Lung (tissue), 12 donors: ENCODE measurements at regions not wholly inside any gene's neighbourhood (a gene's known extent, or its start where the extent isn't known, plus 50 kb on each side); places are given as distances from the start of the nearest gene placed in this dataset. TPM values are rescaled to one million over a fixed set of nuclear protein-coding genes. Genes with fewer than 3 reads are reported as not detected.

Experiments
- ATAC-seq: fragments of 200-7000 bp; cut with Tn5 transposase; one replicate; pipeline ENCODE4 v1.9.1; 2020; ENCODE audit warnings: moderate number of reproducible peaks; ENCODE audit not compliant: insufficient read depth, low FRiP score
- DNase-seq, 3 donors: peaks; one replicate each; pipeline ENCODE4 v3.0.0-alpha.2; 2013 to 2017
- H3K27ac ChIP-seq, 2 donors: one replicate each; pipeline ENCODE4 v1.5.1; 2013; ENCODE audit warnings: mild to moderate bottlenecking in 2 of 2, moderate library complexity in 2 of 2, control low read depth in 1 of 2, inconsistent platforms in 1 of 2, low read depth in 1 of 2, low read length in 1 of 2
- H3K27me3 ChIP-seq, 3 donors: one replicate each; pipeline ENCODE4 v1.5.1; 2013; ENCODE audit warnings: low read length in 2 of 3; ENCODE audit not compliant: control insufficient read depth in 3 of 3, insufficient read depth in 3 of 3
- H3K36me3 ChIP-seq, 4 donors: one replicate each; pipeline ENCODE4 v1.5.1; 2013; ENCODE audit warnings: low read length in 4 of 4, mild to moderate bottlenecking in 1 of 4, moderate library complexity in 1 of 4; ENCODE audit not compliant: control insufficient read depth in 4 of 4, insufficient read depth in 4 of 4
- H3K4me1 ChIP-seq, 5 donors: one replicate each; pipeline ENCODE4 v1.5.1; 2013; ENCODE audit warnings: low read length in 5 of 5, mild to moderate bottlenecking in 2 of 5, moderate library complexity in 1 of 5; ENCODE audit not compliant: control insufficient read depth in 5 of 5, insufficient read depth in 5 of 5
- H3K4me3 ChIP-seq: one replicate; pipeline ENCODE4 v1.5.1; 2013; ENCODE audit warnings: mild to moderate bottlenecking, control low read depth, moderate library complexity
- H3K9ac ChIP-seq, 2 donors: one replicate each; pipeline ENCODE4 v1.5.1; 2013; ENCODE audit warnings: low read length in 2 of 2, control low read depth in 1 of 2; ENCODE audit not compliant: insufficient read depth in 1 of 2
- H3K9me3 ChIP-seq, 4 donors: one replicate each; pipeline ENCODE4 v1.5.1; 2013; ENCODE audit warnings: low read length in 3 of 4, mild to moderate bottlenecking in 1 of 4, moderate library complexity in 1 of 4; ENCODE audit not compliant: control insufficient read depth in 4 of 4, insufficient read depth in 3 of 4
- CTCF ChIP-seq: IDR thresholded peaks from 2 replicates; pipeline ENCODE4 v1.5.1; 2012; ENCODE audit warnings: mild to moderate bottlenecking; ENCODE audit errors: control extremely low read depth, extremely low read depth
- WGBS, 2 donors: extraction: QIAGEN DNeasy Blood & Tissue Kit; methylation state at CpG; one replicate each; pipeline ENCODE4 v1.1.7; 2013; 5-methylcytosine and 5-hydroxymethylcytosine counted together
- small RNA-seq: library from RNA; depleted of rRNA; stranded (forward); fragments of <200 nt; gene quantifications from one replicate; pipeline ENCODE3, GENCODE V24; 2014; ENCODE audit warnings: low replicate concordance
- donor health status: control.
- donor health status: control.
- donor health status: Bipolar disorder and iron deficiency.
- donor health status: healthy.
- donor health status: DM: yes; HTN: yes; CAD: no.

GRCh38 chr14:38145142-38145541 is 62.6 kb upstream of the SSTR1 start:
- 80 to 91% methylated on average over 4 of the region's 4 CpGs for WGBS, 2 donors

GRCh38 chr14:38150075-38150474 is 57.6 kb upstream of the SSTR1 start:
- TF ChIP-seq CTCF: no peak
- Histone ChIP-seq H3K9ac (no peak overlapping the region), H3K4me3 (no peak overlapping the region), H3K36me3 (no peaks in the 10 kb centered on the region), H3K4me1 (no peaks in the 10 kb centered on the region), H3K27me3 (no peaks in the 10 kb centered on the region), H3K27ac (no peak overlapping the region), H3K9me3 (no peaks in the 10 kb centered on the region)
- WGBS, 2 donors: 75 to 80% methylated on average over 3 of the region's 3 CpGs
- ATAC-seq (no peak), DNase-seq (no peak)

More at GRCh38 chr14:38145142-38145541, 62.6 kb upstream of the SSTR1 start:
- Histone ChIP-seq H3K27me3 (no peaks in the 10 kb centered on the region), H3K4me1 (peaks cover 0 to 8% (median 0%) of the 10 kb centered on the region in 5 donors), H3K9ac (no peak overlapping the region), H3K4me3 (no peak overlapping the region), H3K9me3 (no peaks in the 10 kb centered on the region), H3K36me3 (no peaks in the 10 kb centered on the region), H3K27ac (no peak overlapping the region)
- TF ChIP-seq CTCF: no peak
- ATAC-seq (no peak), DNase-seq (no peak)

Small RNA genes in the stretch of these regions (small RNA-seq; reads per million reads assigned to genes)
- gene RF00406: 0.15 reads per million
- gene RNU6-1277P: not detected
